HCT116 (cell line): ENCODE measurements at regions not wholly inside any gene's neighbourhood (a gene's known extent, or its start where the extent isn't known, plus 50 kb on each side); places are given as distances from the start of the nearest gene placed in this dataset.

Experiments used
- ATAC-seq: fragments of 200-7000 bp; cut with Tn5 transposase; 2 replicates; pipeline ENCODE4 v1.9.1; 2020; ENCODE audit warnings: mild to moderate bottlenecking, moderate library complexity
- BruUV-seq: library from RNA; stranded (reverse); fragments of 400-500 nt; replicated peaks from 2 replicates; lab custom pipeline; 2021; lab: Mats Ljungman, UMichigan
- CTCF ChIA-PET: fragments of 300-600 bp; sonication (Branson Sonifier 250); formaldehyde crosslinking; loops from one replicate; lab custom pipeline; 2021; ENCODE audit warnings: antibody characterized with exemption; lab: Charles Lee
- POLR2A ChIA-PET: fragments of 300-600, 350-600 bp; sonication (Branson Sonifier 250); formaldehyde crosslinking; loops from one replicate; lab custom pipeline; 2021; ENCODE audit warnings: antibody characterized with exemption; lab: Charles Lee
- RAD21 ChIA-PET, 2 experiments: fragments of 300-600 bp; sonication (Branson Sonifier 250); formaldehyde crosslinking; loops; one replicate each; lab custom pipeline; 2023; ENCODE audit warnings: low total read pairs in 2 of 2; ENCODE audit not compliant: uncharacterized antibody in 2 of 2, unreplicated experiment in 2 of 2, low non-redundant PET in 1 of 2; lab: Charles Lee
- DNase-seq: peaks from one replicate; pipeline ENCODE4 v3.0.0-alpha.2; 2010; ENCODE audit warnings: low read depth, low spot score
- H2AFZ ChIP-seq: fragments of 200-600 bp; shearing (Covaris generic), sonication (generic); 2 replicates; pipeline ENCODE4 v1.6.1; 2017; ENCODE audit warnings: low read depth, mixed run types, mixed read lengths, antibody characterized with exemption, low read length; ENCODE audit not compliant: poor library complexity, severe bottlenecking
- H3K27ac ChIP-seq: 2 replicates; pipeline ENCODE4 v1.5.1; 2012; ENCODE audit warnings: low read depth, low read length
- H3K27me3 ChIP-seq: fragments of 200-600 bp; sonication (generic); 2 replicates; pipeline ENCODE4 v1.6.1; 2016; ENCODE audit warnings: mixed run types, low read length, mixed read lengths; ENCODE audit not compliant: insufficient read depth
- H3K36me3 ChIP-seq, 2 experiments: fragments of 200-500 bp in 1 of 2; fragments of 200-600 bp in 1 of 2; sonication (Bioruptor generic) in 1 of 2; sonication (generic) in 1 of 2; 2 replicates each; pipeline versions ENCODE4 v1.5.1 to v1.6.1; 2014 to 2016; ENCODE audit warnings: low read length in 2 of 2, inconsistent platforms in 1 of 2, mixed read lengths in 1 of 2, mixed run types in 1 of 2; ENCODE audit not compliant: insufficient read depth in 2 of 2, control insufficient read depth in 1 of 2
- H3K4me1 ChIP-seq, 2 experiments: fragments of 200-600 bp in 1 of 2; sonication (generic) in 1 of 2; 2 replicates each; pipeline versions ENCODE4 v1.5.1 to v1.6.1; 2012 to 2017; ENCODE audit warnings: low read length in 2 of 2, inconsistent platforms in 1 of 2, mild to moderate bottlenecking in 1 of 2, mixed read lengths in 1 of 2, mixed run types in 1 of 2, moderate library complexity in 1 of 2; ENCODE audit not compliant: insufficient read depth in 2 of 2, control insufficient read depth in 1 of 2
- H3K4me2 ChIP-seq: fragments of 200-600 bp; sonication (generic); 2 replicates; pipeline ENCODE4 v1.6.1; 2017; ENCODE audit warnings: mixed run types, low read length, mixed read lengths
- H3K4me3 ChIP-seq, 2 experiments: fragments of 200-600 bp in 1 of 2; sonication (generic) in 1 of 2; replicated peaks in 1 of 2; 2 replicates each; pipeline ENCODE4 v1.5.1; 2011 to 2016; ENCODE audit warnings: low read length in 2 of 2, control low read depth in 1 of 2, low read depth in 1 of 2, mild to moderate bottlenecking in 1 of 2, mixed read lengths in 1 of 2, mixed run types in 1 of 2
- H3K79me2 ChIP-seq: fragments of 200-600 bp; sonication (generic); 2 replicates; pipeline ENCODE4 v1.6.1; 2017; ENCODE audit warnings: mild to moderate bottlenecking, mixed run types, low read length, moderate library complexity, mixed read lengths; ENCODE audit not compliant: insufficient read depth
- H3K9ac ChIP-seq: fragments of 200-600 bp; sonication (generic); 2 replicates; pipeline ENCODE4 v1.6.1; 2016; ENCODE audit warnings: low read length, mixed read lengths
- H3K9me2 ChIP-seq: fragments of 200-600 bp; sonication (generic), shearing (Covaris generic); 2 replicates; pipeline ENCODE4 v1.6.1; 2017; ENCODE audit warnings: mixed run types, mild to moderate bottlenecking, moderate library complexity; ENCODE audit not compliant: insufficient read depth
- H3K9me3 ChIP-seq, 2 experiments: fragments of 200-500 bp in 1 of 2; fragments of 200-600 bp in 1 of 2; sonication (Bioruptor generic) in 1 of 2; sonication (generic) in 1 of 2; 2 replicates each; pipeline ENCODE4 v1.6.1; 2014 to 2017; ENCODE audit warnings: low read length in 2 of 2, mixed read lengths in 2 of 2, inconsistent platforms in 1 of 2, low read depth in 1 of 2, mild to moderate bottlenecking in 1 of 2, mixed run types in 1 of 2, moderate library complexity in 1 of 2; ENCODE audit not compliant: control insufficient read depth in 1 of 2, insufficient read depth in 1 of 2
- H4K20me1 ChIP-seq: fragments of 200-600 bp; sonication (generic), shearing (Covaris generic); 2 replicates; pipeline ENCODE4 v1.6.1; 2017; ENCODE audit warnings: mixed run types, mild to moderate bottlenecking, moderate library complexity; ENCODE audit not compliant: insufficient read depth
- ATF3 ChIP-seq: IDR thresholded peaks from 2 replicates; pipeline ENCODE4 v1.6.1; 2012
- CBX3 ChIP-seq: IDR thresholded peaks from 2 replicates; pipeline ENCODE4 v1.6.1; 2012; ENCODE audit warnings: low read depth
- CTCF ChIP-seq, 3 experiments: fragments of 200-600 bp in 1 of 3; sonication (generic) in 1 of 3; IDR thresholded peaks in 2 of 3; conservative IDR thresholded peaks in 1 of 3; 2 replicates each; pipeline ENCODE4 v1.5.1; 2012 to 2017; ENCODE audit warnings: low read depth in 2 of 3, low read length in 2 of 3, antibody characterized with exemption in 1 of 3, borderline replicate concordance in 1 of 3, control low read depth in 1 of 3, mild to moderate bottlenecking in 1 of 3, mixed read lengths in 1 of 3, mixed run types in 1 of 3, moderate library complexity in 1 of 3; ENCODE audit not compliant: insufficient read depth in 1 of 3
- ELF1 ChIP-seq: IDR thresholded peaks from 2 replicates; pipeline ENCODE4 v1.6.1; 2012; ENCODE audit warnings: low read depth, borderline replicate concordance
- EZH2 ChIP-seq: fragments of 200-600 bp; sonication (generic); IDR thresholded peaks from 2 replicates; pipeline ENCODE4 v1.6.1; 2017; ENCODE audit warnings: antibody characterized with exemption, mixed run types
- EZH2phosphoT487 ChIP-seq: fragments of 200-600 bp; IDR thresholded peaks from 2 replicates; pipeline ENCODE4 v1.6.1; 2018; ENCODE audit warnings: antibody characterized with exemption, borderline replicate concordance
- FOSL1 ChIP-seq: IDR thresholded peaks from 2 replicates; pipeline ENCODE4 v1.6.1; 2012; ENCODE audit warnings: low read depth
- JUND ChIP-seq: IDR thresholded peaks from 2 replicates; pipeline ENCODE4 v1.6.1; 2012
- MAX ChIP-seq: IDR thresholded peaks from 2 replicates; pipeline ENCODE4 v1.6.1; 2012
- POLR2AphosphoS5 ChIP-seq: IDR thresholded peaks from 2 replicates; pipeline ENCODE4 v1.6.1; 2011; ENCODE audit warnings: mild to moderate bottlenecking, low read depth, low read length, moderate library complexity
- RAD21 ChIP-seq: IDR thresholded peaks from 2 replicates; pipeline ENCODE4 v1.6.1; 2012; ENCODE audit warnings: low read depth, mild to moderate bottlenecking
- REST ChIP-seq: IDR thresholded peaks from 2 replicates; pipeline ENCODE4 v1.6.1; 2012; ENCODE audit warnings: low read depth
- SIN3A ChIP-seq: IDR thresholded peaks from 2 replicates; pipeline ENCODE4 v1.6.1; 2012; ENCODE audit warnings: low read depth
- SRF ChIP-seq: IDR thresholded peaks from 2 replicates; pipeline ENCODE4 v1.6.1; 2012; ENCODE audit warnings: low read depth
- TCF7L2 ChIP-seq: IDR thresholded peaks from 2 replicates; pipeline ENCODE4 v1.7.0; 2011; ENCODE audit warnings: borderline replicate concordance, inconsistent platforms; ENCODE audit not compliant: insufficient read depth, insufficient read length; ENCODE audit errors: extremely low read depth
- YY1 ChIP-seq: IDR thresholded peaks from 2 replicates; pipeline ENCODE4 v1.6.1; 2011; ENCODE audit warnings: low read length, low read depth, moderate library complexity, mild to moderate bottlenecking; ENCODE audit not compliant: insufficient replicate concordance; ENCODE audit errors: extremely low read depth
- ZFX ChIP-seq: fragments of 450-650 bp; IDR thresholded peaks from 2 replicates; pipeline ENCODE4 v1.6.1; 2017
- ZNF274 ChIP-seq: fragments of 200-500 bp; sonication (Bioruptor generic); IDR thresholded peaks from 2 replicates; pipeline ENCODE4 v1.6.1; 2014; ENCODE audit warnings: mild to moderate bottlenecking, low read depth, low read length, inconsistent platforms
- intact Hi-C: fragments of 100-400 bp; cut with micrococcal nuclease; formaldehyde crosslinking; loops from 2 replicates; pipeline ENCODE4 v1.10.0; 2022
- TF ChIP-seq, protein P1 (sequence below): IDR thresholded peaks from 2 replicates; pipeline ENCODE4 v1.6.1; 2011; ENCODE audit warnings: mild to moderate bottlenecking, low read length, moderate library complexity; ENCODE audit not compliant: insufficient replicate concordance; ENCODE audit errors: extremely low read depth

GRCh38 chr6:103893141-103893581 lies 966.6 kb downstream of the HACE1 start (continued):
- no peak for TF ChIP-seq EZH2
- TF ChIP-seq TCF7L2: no peak
- TF ChIP-seq JUND: no peak
- TF ChIP-seq RAD21: no peak
- TF ChIP-seq ATF3: no peak

- H3K36me3 ChIP-seq: no peaks in the 10 kb centered on the region
- no peak overlapping the region for H2AFZ ChIP-seq
- no peak for ATAC-seq
- no peaks in the 10 kb centered on the region for H4K20me1 ChIP-seq
- no peak overlapping the region for H3K4me2 ChIP-seq
- no TSS peak for BruUV-seq
- H3K9me2 ChIP-seq: no peaks in the 10 kb centered on the region
- no peak overlapping the region for H3K27ac ChIP-seq
- ChIA-PET POLR2A (no interaction called here), RAD21 (no interaction called here), CTCF (no interaction called here)
- DNase-seq: no peak
- intact Hi-C loops: no loop called here
- H3K27me3 ChIP-seq: no peaks in the 10 kb centered on the region
- H3K4me1 ChIP-seq: no peaks in the 10 kb centered on the region
- no peaks in the 10 kb centered on the region for H3K9me3 ChIP-seq
- no peak overlapping the region for H3K4me3 ChIP-seq
- no peak overlapping the region for H3K9ac ChIP-seq
- H3K79me2 ChIP-seq: no peaks in the 10 kb centered on the region
- TF ChIP-seq JUND: no peak
- no peak for TF ChIP-seq MAX
- TF ChIP-seq CTCF (IDR thresholded peaks at IDR 0.05 in 2 of 3, conservative IDR thresholded peaks at IDR 0.05 in 1 of 3; ENCODE audit: borderline replicate concordance in 1 of 3, insufficient read depth in 1 of 3, low read depth in 2 of 3, low read length in 2 of 3): no peak
- TF ChIP-seq TCF7L2: no peak
- no peak for TF ChIP-seq ZNF274
- no peak for TF ChIP-seq ELF1
- no peak for TF ChIP-seq CBX3
- TF ChIP-seq YY1: no peak
- TF ChIP-seq, protein P1, sequence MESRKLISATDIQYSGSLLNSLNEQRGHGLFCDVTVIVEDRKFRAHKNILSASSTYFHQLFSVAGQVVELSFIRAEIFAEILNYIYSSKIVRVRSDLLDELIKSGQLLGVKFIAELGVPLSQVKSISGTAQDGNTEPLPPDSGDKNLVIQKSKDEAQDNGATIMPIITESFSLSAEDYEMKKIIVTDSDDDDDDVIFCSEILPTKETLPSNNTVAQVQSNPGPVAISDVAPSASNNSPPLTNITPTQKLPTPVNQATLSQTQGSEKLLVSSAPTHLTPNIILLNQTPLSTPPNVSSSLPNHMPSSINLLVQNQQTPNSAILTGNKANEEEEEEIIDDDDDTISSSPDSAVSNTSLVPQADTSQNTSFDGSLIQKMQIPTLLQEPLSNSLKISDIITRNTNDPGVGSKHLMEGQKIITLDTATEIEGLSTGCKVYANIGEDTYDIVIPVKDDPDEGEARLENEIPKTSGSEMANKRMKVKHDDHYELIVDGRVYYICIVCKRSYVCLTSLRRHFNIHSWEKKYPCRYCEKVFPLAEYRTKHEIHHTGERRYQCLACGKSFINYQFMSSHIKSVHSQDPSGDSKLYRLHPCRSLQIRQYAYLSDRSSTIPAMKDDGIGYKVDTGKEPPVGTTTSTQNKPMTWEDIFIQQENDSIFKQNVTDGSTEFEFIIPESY: no peak
- TF ChIP-seq SRF: no peak
- TF ChIP-seq EZH2phosphoT487: no peak
- TF ChIP-seq POLR2AphosphoS5: no peak
- no peak for TF ChIP-seq SIN3A
- no peak for TF ChIP-seq ZFX
- TF ChIP-seq FOSL1: no peak
- no peak for TF ChIP-seq REST
These were observed 972.8 kb downstream of the HACE1 start for GRCh38 chr6:103886951-103887350.
